PC-3 (cell line): ENCODE measurements at regions not wholly inside any gene's neighbourhood (a gene's known extent, or its start where the extent isn't known, plus 50 kb on each side); places are given as distances from the start of the nearest gene placed in this dataset.

Source experiments
- EZH2phosphoT487 ChIP-seq: fragments of 300-600 bp; sonication (generic); IDR thresholded peaks from 2 replicates; pipeline ENCODE4 v1.6.1; 2018; ENCODE audit warnings: mild to moderate bottlenecking, antibody characterized with exemption, low read length, borderline replicate concordance
- TF ChIP-seq, protein P1 (sequence below): fragments of 300-600 bp; sonication (generic); conservative IDR thresholded peaks from 2 replicates; pipeline ENCODE4 v1.5.1; 2017; ENCODE audit warnings: antibody characterized with exemption, low read depth, mild to moderate bottlenecking, low read length

DNA sequence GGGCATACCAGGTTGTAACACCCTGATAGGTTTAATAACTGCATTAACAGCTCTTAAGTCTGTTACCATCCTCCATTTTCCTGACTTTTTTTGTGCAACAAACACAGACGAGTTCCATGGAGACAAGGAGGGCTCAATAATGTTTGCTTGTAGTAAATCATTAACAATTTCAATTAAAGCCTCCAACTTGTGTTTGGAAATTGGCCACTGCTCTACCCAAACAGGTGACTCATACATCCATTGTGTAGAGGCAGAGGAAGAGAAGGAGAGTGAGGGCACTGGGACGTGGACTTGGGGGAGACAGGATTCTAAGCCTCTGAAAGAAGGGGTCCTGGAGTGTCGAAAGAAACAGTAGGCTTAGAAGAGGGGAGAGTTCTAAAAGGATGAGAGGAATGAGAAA, 213.6 kb upstream of the KCNN2 start:
- TF ChIP-seq EZH2phosphoT487 = no peak
- TF ChIP-seq, protein P1, sequence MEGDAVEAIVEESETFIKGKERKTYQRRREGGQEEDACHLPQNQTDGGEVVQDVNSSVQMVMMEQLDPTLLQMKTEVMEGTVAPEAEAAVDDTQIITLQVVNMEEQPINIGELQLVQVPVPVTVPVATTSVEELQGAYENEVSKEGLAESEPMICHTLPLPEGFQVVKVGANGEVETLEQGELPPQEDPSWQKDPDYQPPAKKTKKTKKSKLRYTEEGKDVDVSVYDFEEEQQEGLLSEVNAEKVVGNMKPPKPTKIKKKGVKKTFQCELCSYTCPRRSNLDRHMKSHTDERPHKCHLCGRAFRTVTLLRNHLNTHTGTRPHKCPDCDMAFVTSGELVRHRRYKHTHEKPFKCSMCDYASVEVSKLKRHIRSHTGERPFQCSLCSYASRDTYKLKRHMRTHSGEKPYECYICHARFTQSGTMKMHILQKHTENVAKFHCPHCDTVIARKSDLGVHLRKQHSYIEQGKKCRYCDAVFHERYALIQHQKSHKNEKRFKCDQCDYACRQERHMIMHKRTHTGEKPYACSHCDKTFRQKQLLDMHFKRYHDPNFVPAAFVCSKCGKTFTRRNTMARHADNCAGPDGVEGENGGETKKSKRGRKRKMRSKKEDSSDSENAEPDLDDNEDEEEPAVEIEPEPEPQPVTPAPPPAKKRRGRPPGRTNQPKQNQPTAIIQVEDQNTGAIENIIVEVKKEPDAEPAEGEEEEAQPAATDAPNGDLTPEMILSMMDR = no peak
